ENCODE measurements at regions not wholly inside any gene's neighbourhood (a gene's known extent, or its start where the extent isn't known, plus 50 kb on each side); places are given as distances from the start of the nearest gene placed in this dataset.
"Not testable (repeated sequence)": the region's sequence is repeated elsewhere in the genome, so short reads cannot be mapped to it uniquely, and the experiment has no call there.

- not testable (repeated sequence) for H3K4me3 ChIP-seq (ENCODE audit: low read length); DNase-seq (ENCODE audit: low read depth, low spot score)
These were observed 122.9 kb downstream of the FAM72C start for GRCh38 chr1:143848859-143849258.

GRCh38 chr1:143845193-143845592 lies 126.6 kb downstream of the FAM72C start:
- H3K4me3 ChIP-seq (ENCODE audit: low read length); DNase-seq (ENCODE audit: low read depth, low spot score): not testable (repeated sequence)

- not testable (repeated sequence) for DNase-seq (ENCODE audit: low read depth, low spot score); H3K4me3 ChIP-seq (ENCODE audit: low read length)
These were observed 129.7 kb downstream of the FAM72C start for GRCh38 chr1:143842058-143842457.

GRCh38 chr1:143839182-143839581 lies 132.6 kb downstream of the FAM72C start:
- H3K4me3 ChIP-seq (ENCODE audit: low read length); DNase-seq (ENCODE audit: low read depth, low spot score): not testable (repeated sequence)

GRCh38 chr1:143838598-143838929 lies 133.2 kb downstream of the FAM72C start:
- not testable (repeated sequence) for H3K4me3 ChIP-seq (ENCODE audit: low read length); DNase-seq (ENCODE audit: low read depth, low spot score)

GRCh38 chr1:143837924-143838597 lies 133.7 kb downstream of the FAM72C start:
- DNase-seq (ENCODE audit: low read depth, low spot score); H3K4me3 ChIP-seq (ENCODE audit: low read length): not testable (repeated sequence)

GRCh38 chr1:143833376-143833775 lies 138.4 kb downstream of the FAM72C start:
- DNase-seq (ENCODE audit: low read depth, low spot score); H3K4me3 ChIP-seq (ENCODE audit: low read length): not testable (repeated sequence)

- H3K4me3 ChIP-seq (ENCODE audit: low read length); DNase-seq (ENCODE audit: low read depth, low spot score): not testable (repeated sequence)
These were observed 139.4 kb downstream of the FAM72C start for GRCh38 chr1:143832379-143832716.

GRCh38 chr1:143831479-143832378 lies 140.1 kb downstream of the FAM72C start:
- DNase-seq (ENCODE audit: low read depth, low spot score); H3K4me3 ChIP-seq (ENCODE audit: low read length): not testable (repeated sequence)

GRCh38 chr1:143826162-143826561 lies 145.6 kb downstream of the FAM72C start:
- not testable (repeated sequence) for H3K4me3 ChIP-seq (ENCODE audit: low read length); DNase-seq (ENCODE audit: low read depth, low spot score)

GRCh38 chr1:143824266-143824665 lies 147.5 kb downstream of the FAM72C start:
- not testable (repeated sequence) for DNase-seq (ENCODE audit: low read depth, low spot score); H3K4me3 ChIP-seq (ENCODE audit: low read length)

GRCh38 chr1:143820058-143820457 lies 151.7 kb downstream of the FAM72C start:
- not testable (repeated sequence) for DNase-seq (ENCODE audit: low read depth, low spot score)

GRCh38 chr1:143816369-143816768 lies 155.4 kb downstream of the FAM72C start:
- DNase-seq (ENCODE audit: low read depth, low spot score); H3K4me3 ChIP-seq (ENCODE audit: low read length): not testable (repeated sequence)

More at GRCh38 chr1:143820058-143820457, 151.7 kb downstream of the FAM72C start:
- H3K4me3 ChIP-seq (ENCODE audit: low read length) = not testable (repeated sequence)

- H3K4me3 ChIP-seq (ENCODE audit: low read length); DNase-seq (ENCODE audit: low read depth, low spot score): not testable (repeated sequence)
These were observed 166.4 kb downstream of the FAM72C start for GRCh38 chr1:143805374-143805773.

- not testable (repeated sequence) for H3K4me3 ChIP-seq (ENCODE audit: low read length); DNase-seq (ENCODE audit: low read depth, low spot score)
These were observed 167.0 kb downstream of the FAM72C start for GRCh38 chr1:143804707-143805356.

GRCh38 chr1:143803927-143804411 lies 167.8 kb downstream of the FAM72C start:
- peak; percentile 10 for DNase-seq (ENCODE audit: low read depth, low spot score)
- H3K4me3 ChIP-seq (ENCODE audit: low read length) = not testable (repeated sequence)

GRCh38 chr1:143803095-143803494 lies 168.7 kb downstream of the FAM72C start:
- H3K4me3 ChIP-seq (ENCODE audit: low read length); DNase-seq (ENCODE audit: low read depth, low spot score): not testable (repeated sequence)

GRCh38 chr1:143799568-143800187 lies 172.1 kb downstream of the FAM72C start:
- not testable (repeated sequence) for H3K4me3 ChIP-seq (ENCODE audit: low read length)

GRCh38 chr1:143796369-143796768 lies 175.4 kb downstream of the FAM72C start:
- not testable (repeated sequence) for H3K4me3 ChIP-seq (ENCODE audit: low read length); DNase-seq (ENCODE audit: low read depth, low spot score)

More at GRCh38 chr1:143799568-143800187, 172.1 kb downstream of the FAM72C start:
- DNase-seq (ENCODE audit: low read depth, low spot score) = not testable (repeated sequence)

All from Jurkat, Clone E6-1 (cell line).